ENCODE measurements at regions not wholly inside any gene's neighbourhood (a gene's known extent, or its start where the extent isn't known, plus 50 kb on each side); places are given as distances from the start of the nearest gene placed in this dataset.

- Histone ChIP-seq H3K79me2 (ENCODE audit: control insufficient read depth, insufficient read depth, low read length) (no peaks in the 10 kb centered on the region), H3K36me3 (ENCODE audit: control insufficient read depth, insufficient read depth, low read length) (no peaks in the 10 kb centered on the region), H2AFZ (ENCODE audit: low read depth, low read length) (no peak overlapping the region), H3K4me3 (no peak overlapping the region), H3K4me1 (replicated peaks in 1 of 2; ENCODE audit: control insufficient read depth in 2 of 2, insufficient read depth in 2 of 2, low read length in 2 of 2) (no peaks in the 10 kb centered on the region), H3K4me2 (ENCODE audit: insufficient read depth, low read length) (no peak overlapping the region), H3K9me1 (ENCODE audit: control insufficient read depth, insufficient read depth, low read length) (no peaks in the 10 kb centered on the region), H4K20me1 (replicated peaks; ENCODE audit: control insufficient read depth, insufficient read depth, low read length) (no peaks in the 10 kb centered on the region), H3K27me3 (ENCODE audit: control insufficient read depth in 2 of 2, insufficient read depth in 2 of 2, low read length in 2 of 2) (no peaks in the 10 kb centered on the region; a peak in 1 of 5 replicates), H3K9ac (ENCODE audit: insufficient read depth in 1 of 2, low read depth in 2 of 2, low read length in 2 of 2) (no peak overlapping the region), H3K27ac (ENCODE audit: extremely low read depth, low read depth, low read length) (no peak overlapping the region), H3K9me3 (replicated peaks; ENCODE audit: control insufficient read depth, insufficient read depth, low read depth, low read length) (no peaks in the 10 kb centered on the region)
- DNase-seq (ENCODE audit: extremely low read depth in 1 of 4, low spot score in 3 of 4) (no peak), FAIRE-seq (no peak), ATAC-seq (no peak)
- TF ChIP-seq ZC3H8 (IDR thresholded peaks at IDR 0.05) (no peak), TCF3 (CRISPR knock-in tag; IDR thresholded peaks at IDR 0.05) (no peak), SREBF2 (CRISPR knock-in tag; IDR thresholded peaks at IDR 0.05) (no peak), USF1 (CRISPR knock-in tag; IDR thresholded peaks at IDR 0.05) (no peak), PTBP1 (IDR thresholded peaks at IDR 0.05; ENCODE audit: low read depth, low read length) (no peak), ZNF184 (CRISPR knock-in tag; IDR thresholded peaks at IDR 0.05) (no peak), TAF7 (tag; IDR thresholded peaks at IDR 0.05) (no peak), FUS (optimal IDR thresholded peaks at IDR 0.05; ENCODE audit: low read depth, low read length) (no peak), ZNF197 (CRISPR knock-in tag; IDR thresholded peaks at IDR 0.05; ENCODE audit: low read depth) (no peak), HDAC1 (IDR thresholded peaks at IDR 0.05) (no peak), TCF7 (IDR thresholded peaks at IDR 0.05; ENCODE audit: borderline replicate concordance) (no peak), BMI1 (IDR thresholded peaks at IDR 0.05; ENCODE audit: low read length) (no peak), RNF219 (CRISPR knock-in tag; IDR thresholded peaks at IDR 0.05) (no peak)
- TF ChIP-seq, protein P1, sequence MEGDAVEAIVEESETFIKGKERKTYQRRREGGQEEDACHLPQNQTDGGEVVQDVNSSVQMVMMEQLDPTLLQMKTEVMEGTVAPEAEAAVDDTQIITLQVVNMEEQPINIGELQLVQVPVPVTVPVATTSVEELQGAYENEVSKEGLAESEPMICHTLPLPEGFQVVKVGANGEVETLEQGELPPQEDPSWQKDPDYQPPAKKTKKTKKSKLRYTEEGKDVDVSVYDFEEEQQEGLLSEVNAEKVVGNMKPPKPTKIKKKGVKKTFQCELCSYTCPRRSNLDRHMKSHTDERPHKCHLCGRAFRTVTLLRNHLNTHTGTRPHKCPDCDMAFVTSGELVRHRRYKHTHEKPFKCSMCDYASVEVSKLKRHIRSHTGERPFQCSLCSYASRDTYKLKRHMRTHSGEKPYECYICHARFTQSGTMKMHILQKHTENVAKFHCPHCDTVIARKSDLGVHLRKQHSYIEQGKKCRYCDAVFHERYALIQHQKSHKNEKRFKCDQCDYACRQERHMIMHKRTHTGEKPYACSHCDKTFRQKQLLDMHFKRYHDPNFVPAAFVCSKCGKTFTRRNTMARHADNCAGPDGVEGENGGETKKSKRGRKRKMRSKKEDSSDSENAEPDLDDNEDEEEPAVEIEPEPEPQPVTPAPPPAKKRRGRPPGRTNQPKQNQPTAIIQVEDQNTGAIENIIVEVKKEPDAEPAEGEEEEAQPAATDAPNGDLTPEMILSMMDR (IDR thresholded peaks at IDR 0.05 in 2 of 3, conservative IDR thresholded peaks at IDR 0.05 in 1 of 3; ENCODE audit: insufficient read depth in 2 of 3, low read depth in 1 of 3, low read length in 3 of 3) = no peak
- TF ChIP-seq, protein P2, sequence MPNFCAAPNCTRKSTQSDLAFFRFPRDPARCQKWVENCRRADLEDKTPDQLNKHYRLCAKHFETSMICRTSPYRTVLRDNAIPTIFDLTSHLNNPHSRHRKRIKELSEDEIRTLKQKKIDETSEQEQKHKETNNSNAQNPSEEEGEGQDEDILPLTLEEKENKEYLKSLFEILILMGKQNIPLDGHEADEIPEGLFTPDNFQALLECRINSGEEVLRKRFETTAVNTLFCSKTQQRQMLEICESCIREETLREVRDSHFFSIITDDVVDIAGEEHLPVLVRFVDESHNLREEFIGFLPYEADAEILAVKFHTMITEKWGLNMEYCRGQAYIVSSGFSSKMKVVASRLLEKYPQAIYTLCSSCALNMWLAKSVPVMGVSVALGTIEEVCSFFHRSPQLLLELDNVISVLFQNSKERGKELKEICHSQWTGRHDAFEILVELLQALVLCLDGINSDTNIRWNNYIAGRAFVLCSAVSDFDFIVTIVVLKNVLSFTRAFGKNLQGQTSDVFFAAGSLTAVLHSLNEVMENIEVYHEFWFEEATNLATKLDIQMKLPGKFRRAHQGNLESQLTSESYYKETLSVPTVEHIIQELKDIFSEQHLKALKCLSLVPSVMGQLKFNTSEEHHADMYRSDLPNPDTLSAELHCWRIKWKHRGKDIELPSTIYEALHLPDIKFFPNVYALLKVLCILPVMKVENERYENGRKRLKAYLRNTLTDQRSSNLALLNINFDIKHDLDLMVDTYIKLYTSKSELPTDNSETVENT (CRISPR knock-in tag; IDR thresholded peaks at IDR 0.05) = no peak
- TF ChIP-seq, protein P3, sequence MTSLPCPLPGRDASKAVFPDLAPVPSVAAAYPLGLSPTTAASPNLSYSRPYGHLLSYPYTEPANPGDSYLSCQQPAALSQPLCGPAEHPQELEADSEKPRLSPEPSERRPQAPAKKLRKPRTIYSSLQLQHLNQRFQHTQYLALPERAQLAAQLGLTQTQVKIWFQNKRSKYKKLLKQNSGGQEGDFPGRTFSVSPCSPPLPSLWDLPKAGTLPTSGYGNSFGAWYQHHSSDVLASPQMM (CRISPR knock-in tag; IDR thresholded peaks at IDR 0.05) = no peak
- no TSS peak for BruUV-seq (replicated peaks)
- ChIA-PET POLR2A (interaction anchor here (0.6 kb wide), 1 partner anchor 26 kb away, joined by 4 read pairs; no protein-coding TSS in a partner anchor), CTCF (ENCODE audit: low intra/inter-chr PET ratio) (no interaction called here)
- in situ Hi-C loops (cut with MboI) (no loop called here), intact Hi-C loops (cut with micrococcal nuclease) (no loop called here)
Measured at GRCh38 chr2:136051725-136052048, 66.3 kb upstream of the DARS1 start.

Data from K562 (cell line).